HEK293 (cell line): ENCODE measurements at regions not wholly inside any gene's neighbourhood (a gene's known extent, or its start where the extent isn't known, plus 50 kb on each side); places are given as distances from the start of the nearest gene placed in this dataset.

Experiments
- CTCF ChIA-PET: fragments of 350-600 bp; formaldehyde crosslinking; extraction: SDS; loops from one replicate; lab custom pipeline; 2021; ENCODE audit warnings: antibody characterized with exemption; lab: Yijun Ruan, JAX
- POLR2A ChIA-PET: fragments of 300-600 bp; formaldehyde crosslinking; extraction: SDS; loops from one replicate; lab custom pipeline; 2020; ENCODE audit warnings: antibody characterized with exemption, inconsistent platforms; lab: Yijun Ruan, JAX
- H3K27ac ChIP-seq: fragments of 200-500 bp; sonication (Bioruptor generic); 2 replicates; pipeline ENCODE4 v1.5.1; 2014; ENCODE audit warnings: low read depth, low read length, control low read depth, inconsistent platforms; ENCODE audit errors: extremely low read depth
- H3K36me3 ChIP-seq, 2 experiments: fragments of 200-500 bp in 1 of 2; sonication (Bioruptor generic) in 1 of 2; 1 replicate in 1 of 2; 2 replicates in 1 of 2; pipeline ENCODE4 v1.5.1; 2014 to 2017; ENCODE audit warnings: inconsistent platforms in 2 of 2, low read length in 2 of 2; ENCODE audit not compliant: control insufficient read depth in 2 of 2, insufficient read depth in 1 of 2
- H3K4me1 ChIP-seq: fragments of 200-500 bp; sonication (Bioruptor generic); 2 replicates; pipeline ENCODE4 v1.5.1; 2014; ENCODE audit warnings: mild to moderate bottlenecking, low read length, inconsistent platforms; ENCODE audit not compliant: control insufficient read depth, insufficient read depth
- H3K4me3 ChIP-seq: 2 replicates; pipeline ENCODE4 v1.5.1; 2011; ENCODE audit warnings: low read depth, mild to moderate bottlenecking, control low read depth, low read length, moderate library complexity
- H3K9me3 ChIP-seq: fragments of 200-500 bp; sonication (Bioruptor generic); 2 replicates; pipeline ENCODE4 v1.5.1; 2014; ENCODE audit warnings: low read depth, low read length, inconsistent platforms; ENCODE audit not compliant: control insufficient read depth, insufficient read depth
- REPIN1 ChIP-seq: fragments of 450-650 bp; formaldehyde crosslinking; IDR thresholded peaks from 2 replicates; pipeline ENCODE4 v1.5.1; 2017; ENCODE audit warnings: missing biosample characterization, missing genetic modification characterization, low read depth
- SCRT2 ChIP-seq: fragments of 450-650 bp; formaldehyde crosslinking; IDR thresholded peaks from 2 replicates; pipeline ENCODE4 v1.5.1; 2016; ENCODE audit warnings: missing biosample characterization, missing genetic modification characterization
- ZNF18 ChIP-seq: fragments of 450-650 bp; formaldehyde crosslinking; IDR thresholded peaks from 2 replicates; pipeline ENCODE4 v1.5.1; 2016; ENCODE audit warnings: missing biosample characterization, missing genetic modification characterization
- ZNF280C ChIP-seq: fragments of 450-650 bp; formaldehyde crosslinking; IDR thresholded peaks from 2 replicates; pipeline ENCODE4 v1.5.1; 2016; ENCODE audit warnings: missing biosample characterization, missing genetic modification characterization

GRCh38 chr12:84964048-84964447, 51.4 kb upstream of the SLC6A15 start:
- ChIA-PET CTCF (interaction anchor here (0.6 kb wide), 1 partner anchor 335 kb away, joined by 4 read pairs; no protein-coding TSS in a partner anchor), POLR2A (no interaction called here)
- Histone ChIP-seq H3K27ac (no peak overlapping the region), H3K9me3 (no peaks in the 10 kb centered on the region), H3K4me1 (no peaks in the 10 kb centered on the region), H3K4me3 (no peak overlapping the region), H3K36me3 (no peaks in the 10 kb centered on the region)
- TF ChIP-seq REPIN1 (tag by site-specific recombination) (no peak), ZNF280C (tag by site-specific recombination) (no peak), ZNF18 (tag by site-specific recombination) (no peak), SCRT2 (tag by site-specific recombination) (no peak)
